SHP77 treated with DMSO at 0.1 percent for 48 hours (cell line): ENCODE measurements at regions not wholly inside any gene's neighbourhood (a gene's known extent, or its start where the extent isn't known, plus 50 kb on each side); places are given as distances from the start of the nearest gene placed in this dataset.
"Not testable (repeated sequence)": the region's sequence is repeated elsewhere in the genome, so short reads cannot be mapped to it uniquely, and the experiment has no call there.

Experiments
- DNase-seq: peaks from one replicate; lab custom pipeline; 2025; lab: John Stamatoyannopoulos, UW

- DNase-seq = no peak
These were observed 146.1 kb downstream of the MEX3B start for GRCh38 chr15:81899730-81900129.

- DNase-seq = no peak
These were observed 146.8 kb downstream of the MEX3B start for GRCh38 chr15:81899024-81899423.

- DNase-seq = no peak
These were observed 148.7 kb downstream of the MEX3B start for GRCh38 chr15:81897057-81897677.

- DNase-seq = no peak
These were observed 149.5 kb downstream of the MEX3B start for GRCh38 chr15:81896356-81896755.

GRCh38 chr15:81895723-81896122 is 150.1 kb downstream of the MEX3B start:
- no peak for DNase-seq

GRCh38 chr15:81894061-81894460 is 151.8 kb downstream of the MEX3B start:
- no peak for DNase-seq

- DNase-seq = no peak
These were observed 152.5 kb downstream of the MEX3B start for GRCh38 chr15:81893182-81893835.

GRCh38 chr15:81890496-81890895 is 155.3 kb downstream of the MEX3B start:
- no peak for DNase-seq

- DNase-seq = no peak
These were observed 156.3 kb downstream of the MEX3B start for GRCh38 chr15:81889485-81889881.

GRCh38 chr15:81888748-81889484 is 156.9 kb downstream of the MEX3B start:
- DNase-seq = no peak

- no peak for DNase-seq
These were observed 157.9 kb downstream of the MEX3B start for GRCh38 chr15:81887912-81888311.

GRCh38 chr15:81887188-81887587 is 158.6 kb downstream of the MEX3B start:
- not testable (repeated sequence) for DNase-seq

GRCh38 chr15:81886591-81886990 is 159.2 kb downstream of the MEX3B start:
- no peak for DNase-seq

GRCh38 chr15:81886080-81886479 is 159.7 kb downstream of the MEX3B start:
- no peak for DNase-seq

GRCh38 chr15:81885135-81885534 is 160.7 kb downstream of the MEX3B start:
- DNase-seq = no peak

- DNase-seq = no peak
These were observed 163.3 kb downstream of the MEX3B start for GRCh38 chr15:81882504-81882903.

- no peak for DNase-seq
These were observed 165.0 kb downstream of the MEX3B start for GRCh38 chr15:81880833-81881232.

GRCh38 chr15:81880314-81880713 is 165.5 kb downstream of the MEX3B start:
- DNase-seq = no peak

GRCh38 chr15:81875717-81876116 is 170.1 kb downstream of the MEX3B start:
- DNase-seq = not testable (repeated sequence)

- DNase-seq = not testable (repeated sequence)
These were observed 175.1 kb downstream of the MEX3B start for GRCh38 chr15:81870746-81871106.

GRCh38 chr15:81870062-81870745 is 175.6 kb downstream of the MEX3B start:
- not testable (repeated sequence) for DNase-seq

- DNase-seq = no peak
These were observed 176.5 kb downstream of the MEX3B start for GRCh38 chr15:81869161-81869954.
